Left kidney (tissue), 1 donor: ENCODE measurements at regions not wholly inside any gene's neighbourhood (a gene's known extent, or its start where the extent isn't known, plus 50 kb on each side); places are given as distances from the start of the nearest gene placed in this dataset.

Experiments used
- DNase-seq: peaks from one replicate; pipeline ENCODE4 v3.0.0-alpha.2; 2013

GRCh38 chr4:19776929-19777328, 474.8 kb upstream of the SLIT2 start:
- no peak for DNase-seq

GRCh38 chr4:19776021-19776459, 475.7 kb upstream of the SLIT2 start:
- DNase-seq = peak; percentile 21

DNA sequence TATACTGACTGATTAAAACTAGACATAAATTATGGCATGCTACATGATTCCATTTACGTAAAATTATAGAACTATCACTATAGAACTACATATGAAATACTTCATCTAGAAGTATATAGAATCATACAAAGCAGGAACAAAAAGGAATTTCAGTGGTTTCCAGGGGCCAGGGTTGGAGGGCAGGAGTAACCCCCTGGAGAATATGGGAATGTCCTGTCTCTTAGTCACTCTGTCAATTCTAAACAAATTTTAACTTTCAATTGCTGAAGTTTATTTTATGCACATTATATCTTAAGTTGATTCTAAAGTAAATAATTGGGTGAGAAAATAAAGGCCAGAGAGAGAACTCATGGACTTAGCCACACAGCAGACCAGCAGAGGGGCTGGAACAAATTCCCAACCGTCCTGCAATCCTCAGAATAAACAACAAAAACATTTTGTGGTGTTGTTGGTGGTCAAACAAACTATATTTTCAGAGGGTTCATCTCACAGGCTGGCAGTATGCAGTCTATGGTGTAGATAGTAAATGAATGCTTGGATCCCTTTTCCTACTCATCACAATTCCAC, 476.9 kb upstream of the SLIT2 start:
- no peak for DNase-seq

- no peak for DNase-seq
Observed at GRCh38 chr4:19772581-19772980, 479.1 kb upstream of the SLIT2 start.

DNA sequence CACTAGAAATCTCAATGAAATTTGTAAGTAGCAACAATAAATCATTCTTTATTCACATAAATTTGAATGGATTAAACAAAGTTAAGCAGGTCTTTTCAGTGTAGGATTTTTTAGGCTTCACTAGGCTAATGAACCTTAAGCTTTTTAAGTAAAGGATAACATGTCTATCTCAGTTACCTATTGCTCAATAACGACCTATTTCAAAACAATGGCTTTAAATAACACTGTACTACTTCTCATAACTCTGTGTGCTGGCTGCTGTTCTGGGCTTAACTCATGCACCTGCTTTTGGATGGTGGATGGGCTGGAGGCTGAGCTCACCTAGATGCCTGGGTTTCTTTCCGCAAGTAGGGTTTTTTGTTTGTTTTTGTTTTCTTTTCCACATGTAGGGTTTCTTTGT, 495.0 kb upstream of the SLIT2 start:
- no peak for DNase-seq

GRCh38 chr4:19752599-19752998, 499.1 kb upstream of the SLIT2 start:
- no peak for DNase-seq

- DNase-seq = peak; percentile 62
Observed at GRCh38 chr4:19748519-19749479, 502.9 kb upstream of the SLIT2 start.

DNA sequence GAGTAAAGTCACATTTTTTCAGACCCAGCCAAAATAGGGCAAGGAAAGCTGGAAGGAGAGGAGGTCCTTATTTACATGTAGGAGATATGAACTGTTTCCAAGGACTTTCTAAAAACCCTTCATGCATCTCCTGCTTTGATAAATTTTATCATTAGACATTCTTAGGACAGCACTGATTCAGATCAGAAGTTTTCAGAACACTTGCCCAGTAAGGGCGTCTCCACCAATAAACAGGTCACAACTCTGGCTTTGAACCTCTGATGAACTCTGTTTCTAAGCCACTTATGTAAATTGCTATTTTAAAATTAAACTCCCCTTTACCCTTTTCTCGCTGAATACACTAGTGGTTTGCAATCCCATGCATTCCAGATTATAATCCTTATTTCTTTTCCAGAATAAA, 505.3 kb upstream of the SLIT2 start:
- DNase-seq = no peak

GRCh38 chr4:19743115-19743638, 508.5 kb upstream of the SLIT2 start:
- DNase-seq = no peak

- peak; percentile 70 for DNase-seq
Observed at GRCh38 chr4:19739101-19739651, 512.5 kb upstream of the SLIT2 start.

GRCh38 chr4:19736968-19737756, 514.5 kb upstream of the SLIT2 start:
- DNase-seq = no peak

DNA sequence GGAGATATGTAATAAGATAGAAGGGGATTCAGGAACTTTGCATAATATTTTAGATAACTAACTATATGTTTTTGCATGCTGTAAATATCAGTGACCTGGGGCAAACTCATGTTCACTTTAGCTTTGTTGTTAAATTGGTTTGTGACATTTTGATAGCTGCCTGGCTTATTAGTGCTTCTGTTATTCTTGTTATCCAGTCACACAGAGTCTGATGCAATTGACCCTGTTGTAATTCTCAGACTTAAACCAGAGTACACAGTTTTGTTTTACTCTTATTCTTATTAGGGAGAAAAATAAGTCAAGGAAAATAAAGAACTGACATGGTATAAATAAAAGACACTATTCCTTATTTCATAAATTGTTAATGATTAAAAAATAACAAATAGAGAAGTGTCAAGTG, 516.7 kb upstream of the SLIT2 start:
- no peak for DNase-seq

DNA sequence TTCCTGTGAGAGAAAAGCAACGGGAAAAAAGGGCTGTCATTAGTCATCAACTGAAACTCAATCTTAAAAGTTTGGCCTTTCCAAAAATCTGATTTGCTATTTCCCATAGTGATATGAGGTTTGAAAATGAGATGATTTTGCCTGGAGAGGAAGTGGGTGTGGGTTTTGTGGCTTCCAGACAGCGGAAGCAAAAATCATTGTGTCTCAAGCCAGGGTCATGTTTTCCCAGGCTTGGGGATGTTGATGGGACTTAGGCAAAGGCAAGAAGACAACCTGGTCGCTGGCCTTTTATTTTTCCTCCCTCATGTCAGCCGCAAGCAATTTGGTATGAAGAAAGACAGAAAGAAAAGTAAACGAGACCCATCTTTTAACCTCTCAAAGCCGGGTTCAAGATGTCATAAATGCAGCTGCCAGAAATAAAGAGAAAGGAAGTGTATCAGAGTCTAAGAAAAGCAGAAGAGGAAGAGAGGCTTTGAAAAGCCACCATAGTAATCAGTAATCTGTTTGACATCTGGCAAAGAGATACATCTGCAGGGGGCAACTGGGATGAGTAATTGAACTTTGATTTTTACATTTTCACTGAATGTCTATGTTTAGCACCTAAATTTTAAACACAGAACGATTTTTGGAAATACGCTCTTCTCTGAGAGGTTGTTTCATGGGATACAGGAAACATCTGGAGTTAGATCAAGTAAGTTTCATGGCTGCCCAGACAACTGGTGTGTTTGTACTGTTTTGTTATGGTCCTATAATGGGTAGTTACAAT, 521.6 kb upstream of the SLIT2 start:
- DNase-seq = no peak

GRCh38 chr4:19728773-19729172, 522.9 kb upstream of the SLIT2 start:
- DNase-seq = no peak

DNA sequence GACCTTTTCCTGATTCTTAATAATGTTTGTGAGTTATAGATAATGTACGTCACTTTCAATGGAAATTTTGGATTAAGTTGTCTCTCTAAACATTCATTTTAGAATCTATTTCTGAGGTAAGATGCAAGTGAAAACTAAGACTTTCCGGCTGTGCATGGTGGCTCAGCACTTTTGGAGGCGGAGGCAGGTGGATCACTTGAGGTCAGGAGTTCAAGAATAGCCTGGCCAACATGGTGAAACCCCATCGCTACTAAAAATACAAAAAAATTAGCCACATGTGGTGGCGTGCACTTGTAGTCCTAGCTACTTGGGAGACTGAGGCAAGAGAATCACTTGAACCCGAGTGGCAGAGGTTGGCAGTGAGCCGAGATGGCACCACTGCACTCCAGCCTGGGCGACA, 524.6 kb upstream of the SLIT2 start:
- DNase-seq = no peak

- DNase-seq = no peak
Observed at GRCh38 chr4:19725130-19725529, 526.6 kb upstream of the SLIT2 start.

DNA sequence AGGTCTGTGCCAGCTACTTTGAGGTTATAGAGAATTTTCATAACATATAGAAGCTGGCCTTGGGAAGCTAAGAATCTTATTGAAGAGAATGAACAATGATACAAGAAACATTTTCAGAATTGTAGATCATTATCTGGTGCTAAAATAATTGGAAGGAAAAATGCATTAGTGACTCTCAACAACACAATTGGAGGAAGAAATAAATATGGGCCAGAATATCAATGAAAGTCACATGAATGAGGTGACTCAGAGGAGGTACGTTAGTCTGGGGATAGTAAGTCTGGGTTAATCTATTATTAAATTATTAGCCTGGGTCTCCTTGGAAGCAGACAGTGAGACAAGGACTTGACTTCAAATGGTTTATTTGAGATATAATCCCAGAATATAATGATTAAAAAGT, 529.3 kb upstream of the SLIT2 start:
- no peak for DNase-seq

DNA sequence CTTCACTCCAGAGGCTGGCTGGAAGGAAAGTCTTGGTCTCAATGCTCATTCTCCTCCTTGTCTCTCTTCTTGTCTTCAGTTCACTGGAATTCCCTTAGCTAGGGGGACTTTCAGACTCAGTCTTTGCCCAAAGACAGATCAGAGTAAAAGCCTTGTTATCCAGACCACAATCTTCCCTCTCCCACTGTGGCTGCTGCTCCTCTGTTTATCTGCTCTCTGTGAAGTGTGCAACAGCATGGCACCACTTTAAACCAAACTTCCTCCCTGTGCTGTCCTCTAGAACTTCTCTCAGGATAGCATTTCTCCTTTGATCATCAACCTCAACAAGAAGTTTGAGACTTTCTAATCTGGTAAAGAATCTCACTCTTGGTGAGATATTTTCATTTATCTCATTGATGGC, 530.1 kb upstream of the SLIT2 start:
- no peak for DNase-seq

DNA sequence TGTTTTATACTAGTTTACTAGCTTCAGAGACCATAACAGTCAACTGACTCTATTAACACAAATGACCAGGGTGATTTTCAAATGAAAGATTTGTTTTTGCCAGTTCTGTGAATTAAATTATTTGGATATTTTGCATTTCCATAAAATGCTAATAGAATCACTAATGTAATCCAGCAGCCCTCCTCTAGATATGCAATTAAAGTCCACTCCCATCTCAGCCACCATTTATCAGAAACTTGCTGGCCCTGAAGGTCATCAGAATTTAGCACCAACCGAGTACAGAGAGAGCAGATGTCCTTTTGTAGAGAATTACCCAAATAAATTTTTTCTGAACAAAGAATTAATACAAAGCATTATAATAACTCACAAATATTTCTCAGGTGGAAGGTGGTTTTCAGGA, 531.1 kb upstream of the SLIT2 start:
- no peak for DNase-seq

DNA sequence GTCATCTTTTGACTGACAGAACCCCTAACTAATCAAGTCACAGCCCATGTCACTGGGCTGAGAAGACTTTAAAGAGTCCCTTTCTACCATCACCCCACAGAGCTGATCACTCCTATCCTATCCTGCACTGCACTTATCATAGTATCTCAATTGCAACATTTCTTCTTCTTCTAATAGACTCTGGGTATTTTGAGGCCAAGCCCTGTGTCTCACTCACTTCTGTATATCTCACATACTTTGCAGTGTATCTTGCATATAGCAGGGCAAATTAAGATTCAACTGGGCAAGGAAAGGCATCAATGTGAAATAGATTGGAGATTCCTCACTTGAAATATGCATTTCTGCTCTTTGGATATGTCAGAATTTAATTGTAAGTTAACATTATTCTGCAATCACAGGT, 531.5 kb upstream of the SLIT2 start:
- no peak for DNase-seq

- DNase-seq = no peak
Observed at GRCh38 chr4:19711871-19712270, 539.8 kb upstream of the SLIT2 start.

- DNase-seq = no peak
Observed at GRCh38 chr4:19707876-19708275, 543.8 kb upstream of the SLIT2 start.
